GM12801 (cell line): ENCODE measurements at regions not wholly inside any gene's neighbourhood (a gene's known extent, or its start where the extent isn't known, plus 50 kb on each side); places are given as distances from the start of the nearest gene placed in this dataset.

Experiments
- CTCF ChIP-seq: IDR thresholded peaks from one replicate; pipeline ENCODE4 v1.5.1; 2011; ENCODE audit warnings: control low read depth; ENCODE audit not compliant: insufficient read length; ENCODE audit errors: extremely low read depth

GRCh38 chr10:59090817-59091622, 85.4 kb upstream of the PHYHIPL start:
- TF ChIP-seq CTCF, result no peak

GRCh38 chr10:59093461-59093860, 83.0 kb upstream of the PHYHIPL start:
- TF ChIP-seq CTCF, result no peak

GRCh38 chr10:59096631-59097030, 79.8 kb upstream of the PHYHIPL start:
- TF ChIP-seq CTCF, result no peak

- TF ChIP-seq CTCF, result no peak
Measured at GRCh38 chr10:59098387-59098786, 78.1 kb upstream of the PHYHIPL start.

GRCh38 chr10:59098831-59099452, 77.5 kb upstream of the PHYHIPL start:
- no peak for TF ChIP-seq CTCF

- TF ChIP-seq CTCF, result no peak
Measured at GRCh38 chr10:59099481-59099880, 77.0 kb upstream of the PHYHIPL start.

GRCh38 chr10:59102394-59102793, 74.0 kb upstream of the PHYHIPL start:
- no peak for TF ChIP-seq CTCF
